ENCODE measurements at regions not wholly inside any gene's neighbourhood (a gene's known extent, or its start where the extent isn't known, plus 50 kb on each side); places are given as distances from the start of the nearest gene placed in this dataset.

GRCh38 chr5:102651466-102651865 is 103.6 kb upstream of the PAM start:
- DNase-seq (ENCODE audit: low spot score, unreplicated experiment) = no peak
- no peaks in the 10 kb centered on the region for H3K27me3 Mint-ChIP-seq
- peaks cover 6% of the 10 kb centered on the region for H3K36me3 Mint-ChIP-seq (ENCODE audit: insufficient read depth)
- peaks cover 11% of the 10 kb centered on the region for H3K9me3 Mint-ChIP-seq (ENCODE audit: low read depth)
- TF ChIP-seq CTCF (IDR thresholded peaks at IDR 0.05; ENCODE audit: unreplicated experiment) = no peak
- no peak overlapping the region for H3K27ac Mint-ChIP-seq
- H3K4me3 Mint-ChIP-seq (ENCODE audit: low read depth) = no peak overlapping the region
- H3K4me1 Mint-ChIP-seq (ENCODE audit: low read depth) = peaks cover 3% of the 10 kb centered on the region

- H3K36me3 Mint-ChIP-seq (ENCODE audit: insufficient read depth) = no peaks in the 10 kb centered on the region
- H3K9me3 Mint-ChIP-seq (ENCODE audit: low read depth) = no peaks in the 10 kb centered on the region
- no peak for TF ChIP-seq CTCF (IDR thresholded peaks at IDR 0.05; ENCODE audit: unreplicated experiment)
- no peak overlapping the region for H3K27ac Mint-ChIP-seq
- DNase-seq (ENCODE audit: low spot score, unreplicated experiment) = no peak
- H3K4me3 Mint-ChIP-seq (ENCODE audit: low read depth) = no peak overlapping the region
- H3K4me1 Mint-ChIP-seq (ENCODE audit: low read depth) = peaks cover 4% of the 10 kb centered on the region
- H3K27me3 Mint-ChIP-seq = no peaks in the 10 kb centered on the region
Observed at GRCh38 chr5:102654559-102655349, 100.4 kb upstream of the PAM start.

- H3K27me3 Mint-ChIP-seq = no peaks in the 10 kb centered on the region
- no peaks in the 10 kb centered on the region for H3K36me3 Mint-ChIP-seq (ENCODE audit: insufficient read depth)
- H3K4me1 Mint-ChIP-seq (ENCODE audit: low read depth) = peaks cover 8% of the 10 kb centered on the region
- H3K9me3 Mint-ChIP-seq (ENCODE audit: low read depth) = no peaks in the 10 kb centered on the region
- no peak for TF ChIP-seq CTCF (IDR thresholded peaks at IDR 0.05; ENCODE audit: unreplicated experiment)
- H3K4me3 Mint-ChIP-seq (ENCODE audit: low read depth) = no peak overlapping the region
- no peak overlapping the region for H3K27ac Mint-ChIP-seq
- no peak for DNase-seq (ENCODE audit: low spot score, unreplicated experiment)
Observed at GRCh38 chr5:102659151-102659550, 96.0 kb upstream of the PAM start.

- no peak overlapping the region for H3K4me3 Mint-ChIP-seq (ENCODE audit: low read depth)
- no peak for DNase-seq (ENCODE audit: low spot score, unreplicated experiment)
- no peak overlapping the region for H3K27ac Mint-ChIP-seq
- no peaks in the 10 kb centered on the region for H3K27me3 Mint-ChIP-seq
- H3K9me3 Mint-ChIP-seq (ENCODE audit: low read depth) = no peaks in the 10 kb centered on the region
- peaks cover 5% of the 10 kb centered on the region for H3K4me1 Mint-ChIP-seq (ENCODE audit: low read depth)
- no peaks in the 10 kb centered on the region for H3K36me3 Mint-ChIP-seq (ENCODE audit: insufficient read depth)
- no peak for TF ChIP-seq CTCF (IDR thresholded peaks at IDR 0.05; ENCODE audit: unreplicated experiment)
Observed at GRCh38 chr5:102660111-102660510, 95.0 kb upstream of the PAM start.

GRCh38 chr5:102663749-102664530 is 91.2 kb upstream of the PAM start:
- Mint-ChIP-seq H3K36me3 (ENCODE audit: insufficient read depth) (peaks cover 1% of the 10 kb centered on the region), H3K4me3 (ENCODE audit: low read depth) (no peak overlapping the region), H3K27me3 (no peaks in the 10 kb centered on the region), H3K9me3 (ENCODE audit: low read depth) (no peaks in the 10 kb centered on the region), H3K4me1 (ENCODE audit: low read depth) (peaks cover 11% of the 10 kb centered on the region), H3K27ac (no peak overlapping the region)
- DNase-seq (ENCODE audit: low spot score, unreplicated experiment) = no peak
- TF ChIP-seq CTCF (IDR thresholded peaks at IDR 0.05; ENCODE audit: unreplicated experiment) = no peak

Measured in progenitor cell of endocrine pancreas (in vitro differentiated cells).